ENCODE measurements at regions not wholly inside any gene's neighbourhood (a gene's known extent, or its start where the extent isn't known, plus 50 kb on each side); places are given as distances from the start of the nearest gene placed in this dataset.

GRCh38 chr10:62582101-62582705, 208.0 kb downstream of the ZNF365 start:
- no peak for TF ChIP-seq EZH2 (optimal IDR thresholded peaks at IDR 0.05; ENCODE audit: low read depth, low read length)
- no peak for TF ChIP-seq CTCF (IDR thresholded peaks at IDR 0.05; ENCODE audit: low read length)
- no peak for TF ChIP-seq EZH2phosphoT487 (IDR thresholded peaks at IDR 0.05; ENCODE audit: low read length)

Measured in MM.1S (cell line).